OCI-M2 (cell line): ENCODE measurements at regions not wholly inside any gene's neighbourhood (a gene's known extent, or its start where the extent isn't known, plus 50 kb on each side); places are given as distances from the start of the nearest gene placed in this dataset.

Experiments
- DNase-seq: peaks from one replicate; lab custom pipeline; 2025; ENCODE audit not compliant: unreplicated experiment; lab: John Stamatoyannopoulos, UW

DNA sequence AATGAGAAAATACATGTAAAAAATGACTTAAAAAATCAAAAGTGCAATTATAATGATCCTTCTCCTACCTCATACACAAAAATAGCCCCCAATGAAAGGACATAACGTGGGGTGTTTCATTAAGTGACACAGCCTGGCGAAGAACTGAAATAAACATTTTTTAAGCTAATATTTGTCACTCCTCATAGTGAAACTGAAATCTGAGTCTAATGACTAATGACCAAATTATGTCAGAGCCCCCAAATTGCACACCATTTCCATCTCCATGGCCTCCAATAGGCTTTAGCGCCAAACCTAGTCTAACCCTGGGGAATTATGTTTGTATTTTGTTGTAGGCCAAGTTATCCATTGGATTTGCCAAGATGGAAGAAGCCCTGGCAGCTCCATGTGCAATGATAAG, 119.1 kb downstream of the WT1 start:
- DNase-seq, result no peak

DNA sequence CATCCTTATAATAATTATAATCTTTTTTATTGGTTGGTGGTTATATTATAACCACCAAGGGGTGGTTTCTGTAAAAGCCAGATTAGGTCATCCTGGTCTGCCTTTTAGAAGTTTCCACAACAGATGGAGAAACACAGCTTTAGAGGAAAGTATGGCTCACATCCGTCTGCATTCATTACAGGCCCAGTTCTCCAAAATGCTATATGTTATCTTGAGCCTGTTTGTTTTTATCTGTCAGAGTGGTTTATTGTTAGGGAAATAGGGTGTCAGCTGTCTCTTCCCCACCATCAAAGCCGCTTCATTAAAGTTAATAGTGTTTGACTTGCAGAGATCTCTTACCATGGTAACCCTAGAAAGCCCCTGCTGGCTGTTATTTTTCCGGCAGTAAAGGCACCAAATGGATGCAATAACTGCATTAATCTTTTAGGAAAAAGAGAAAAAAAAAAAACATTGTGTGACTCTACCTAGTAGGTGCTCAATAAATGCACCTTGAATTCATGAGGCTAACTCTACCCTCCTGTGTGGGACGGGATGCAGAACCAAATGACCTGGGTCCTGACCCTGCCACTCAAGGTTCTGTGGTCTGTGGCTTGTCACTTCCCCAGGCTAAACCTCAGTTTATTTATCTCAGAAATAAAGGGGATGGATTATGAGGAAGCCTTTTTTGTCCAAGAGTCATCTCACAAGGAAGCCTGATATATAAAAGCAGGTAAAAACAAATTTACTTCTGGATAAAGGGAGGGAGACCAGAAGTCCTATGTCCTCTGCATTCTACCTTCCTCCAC, 118.3 kb downstream of the WT1 start:
- DNase-seq, result no peak

DNA sequence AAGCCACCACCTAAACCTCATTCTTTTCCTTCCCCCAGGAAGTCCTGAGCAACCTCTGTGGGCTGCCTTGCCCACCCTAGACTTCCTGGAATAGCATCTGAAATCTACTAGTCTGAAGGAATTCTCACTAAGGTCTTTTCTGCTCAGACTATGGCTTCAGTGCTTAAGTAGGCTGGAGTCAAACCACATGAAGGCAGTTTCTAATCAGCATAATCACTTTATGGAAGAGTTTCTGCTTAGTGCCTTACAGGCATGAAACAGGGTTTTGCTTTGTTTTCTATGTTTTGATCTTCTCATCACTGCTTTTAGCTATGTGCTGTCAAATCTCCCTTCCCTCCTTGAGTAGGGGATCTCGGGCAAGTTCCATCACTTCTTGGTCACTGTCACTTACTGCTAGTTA, 117.7 kb downstream of the WT1 start:
- DNase-seq, result no peak

DNA sequence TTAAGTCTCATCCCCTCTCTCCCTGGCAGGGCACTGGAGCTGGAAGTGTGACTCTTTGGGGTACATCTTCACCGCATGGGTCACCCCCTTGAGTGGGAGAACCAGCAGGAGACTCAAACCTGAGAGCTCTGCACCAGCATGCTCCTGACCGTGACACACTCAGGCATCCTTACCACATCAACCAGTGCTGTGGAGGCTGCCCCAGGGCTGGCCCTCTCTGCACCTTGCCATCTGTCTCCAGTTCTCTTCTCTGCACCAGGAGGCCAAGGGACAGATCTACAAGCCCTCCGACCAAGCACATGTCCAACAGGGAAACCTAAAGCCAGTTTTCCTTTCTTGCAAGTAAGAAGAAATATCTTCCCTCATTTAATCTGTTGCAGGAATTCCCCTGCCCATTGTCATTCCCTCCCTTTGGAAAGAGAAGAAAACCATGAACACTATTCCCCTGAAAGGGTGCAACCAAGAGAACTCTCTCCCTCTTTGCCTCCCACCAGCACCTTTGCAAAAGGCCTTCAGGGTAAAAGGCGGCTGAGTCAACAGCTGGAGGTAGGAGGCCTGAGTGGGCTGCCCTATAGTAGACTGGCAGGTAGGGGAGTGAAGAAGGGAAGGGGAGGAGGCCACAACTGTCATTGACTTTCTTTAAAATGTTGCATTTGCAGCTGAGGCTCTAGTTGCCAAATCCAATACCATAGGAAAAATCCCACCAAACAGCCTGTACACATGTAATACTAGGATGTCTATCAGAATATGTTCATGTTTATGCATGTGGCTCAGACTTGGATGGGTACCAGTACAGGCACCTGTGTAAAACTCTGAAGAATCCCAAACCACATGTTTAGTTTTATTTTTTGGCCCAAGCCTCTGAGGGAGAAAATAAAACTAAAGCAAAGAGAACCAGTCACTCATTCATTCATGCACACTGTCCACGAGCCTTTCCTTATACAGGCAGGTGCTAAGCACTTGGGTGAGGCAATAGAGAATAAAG, 117.0 kb downstream of the WT1 start:
- no peak for DNase-seq

DNA sequence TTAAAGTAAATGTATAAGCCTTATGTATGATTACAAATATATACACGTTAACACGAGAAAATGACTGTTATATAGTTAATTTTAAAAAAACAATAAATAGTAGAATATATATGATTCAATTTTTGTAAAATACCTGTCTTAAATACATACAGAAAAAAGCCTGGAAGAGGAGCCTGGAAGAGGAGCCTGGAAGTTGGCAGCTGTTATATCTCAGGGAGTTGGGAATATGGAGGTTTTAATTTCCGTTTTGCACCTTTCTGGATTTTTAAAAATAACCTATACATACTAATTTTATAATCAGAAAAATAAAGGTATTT, 111.6 kb downstream of the WT1 start:
- DNase-seq, result no peak

DNA sequence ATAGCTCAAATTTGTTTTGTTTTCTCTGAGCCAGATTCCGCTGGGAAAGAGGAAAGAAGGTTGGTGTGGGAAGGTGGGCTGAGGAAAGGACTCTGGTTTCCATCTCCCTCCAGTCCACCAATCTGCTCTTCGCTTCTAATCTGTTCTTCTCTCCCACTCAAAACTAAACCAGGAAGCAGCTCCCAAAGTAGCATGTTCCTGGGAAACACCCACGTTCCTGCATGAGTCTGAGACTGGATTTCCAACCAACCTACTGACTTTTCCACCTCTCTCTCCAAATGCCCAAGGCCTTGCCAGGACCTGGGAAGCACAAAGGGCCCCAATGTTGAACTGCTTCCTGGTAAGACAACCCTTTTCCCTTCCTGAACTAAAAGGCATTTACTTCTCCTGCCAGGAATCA, 110.2 kb downstream of the WT1 start:
- DNase-seq, result no peak

DNA sequence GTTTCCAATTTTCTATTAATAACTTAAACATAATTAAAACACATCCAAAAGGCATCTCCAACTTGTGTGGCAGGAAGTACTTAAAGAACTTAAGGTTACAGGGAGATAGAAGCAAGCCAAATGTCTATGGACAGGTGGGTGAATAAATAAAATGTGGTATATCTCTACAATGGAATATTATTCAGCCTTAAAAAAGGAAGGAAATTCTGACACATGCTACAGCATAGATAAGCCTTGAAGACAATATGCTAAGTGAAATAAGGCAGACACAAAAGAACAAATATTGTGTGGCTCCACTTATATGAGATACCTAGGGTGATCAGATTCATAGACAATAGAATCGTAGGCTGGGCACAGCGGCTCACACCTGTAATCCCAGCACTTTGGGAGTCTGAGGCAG, 109.6 kb downstream of the WT1 start:
- DNase-seq, result no peak

DNA sequence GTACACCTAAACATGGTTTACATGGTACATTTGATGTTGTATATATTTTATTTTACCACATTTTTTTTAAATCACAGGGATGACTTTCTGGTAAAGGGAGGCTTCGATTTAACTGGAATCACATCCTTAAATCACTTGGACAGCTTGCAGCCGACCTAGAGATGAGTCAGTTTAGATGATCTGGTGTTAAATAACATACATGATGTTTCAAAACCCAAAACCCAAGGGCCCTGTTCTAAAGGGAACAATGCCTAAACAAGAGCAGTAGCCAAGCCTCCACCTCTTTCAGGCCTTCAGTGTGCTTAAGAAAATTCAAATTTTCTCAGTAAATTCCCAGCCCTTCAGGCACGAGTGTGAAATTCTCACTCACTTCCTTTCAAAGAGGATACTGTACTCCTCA, 108.8 kb downstream of the WT1 start:
- DNase-seq, result no peak

DNA sequence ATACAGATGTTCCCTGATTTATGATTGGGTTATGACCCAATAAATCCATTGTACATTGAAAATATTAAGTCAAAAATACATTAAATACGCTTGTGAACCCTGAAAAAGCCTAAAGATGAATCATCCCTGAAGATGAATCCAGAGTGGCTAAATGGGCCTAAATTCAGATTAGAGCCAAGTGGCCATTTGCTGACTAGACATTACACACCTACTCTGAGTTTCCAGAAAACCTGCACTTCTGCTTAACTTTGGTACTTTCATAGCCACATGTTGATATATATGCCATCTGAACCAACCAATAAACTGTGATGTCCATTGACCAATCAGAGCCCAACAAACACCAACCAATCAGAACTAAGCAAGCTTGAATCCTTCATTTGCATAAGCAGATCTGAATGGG, 106.9 kb downstream of the WT1 start:
- DNase-seq, result no peak

DNA sequence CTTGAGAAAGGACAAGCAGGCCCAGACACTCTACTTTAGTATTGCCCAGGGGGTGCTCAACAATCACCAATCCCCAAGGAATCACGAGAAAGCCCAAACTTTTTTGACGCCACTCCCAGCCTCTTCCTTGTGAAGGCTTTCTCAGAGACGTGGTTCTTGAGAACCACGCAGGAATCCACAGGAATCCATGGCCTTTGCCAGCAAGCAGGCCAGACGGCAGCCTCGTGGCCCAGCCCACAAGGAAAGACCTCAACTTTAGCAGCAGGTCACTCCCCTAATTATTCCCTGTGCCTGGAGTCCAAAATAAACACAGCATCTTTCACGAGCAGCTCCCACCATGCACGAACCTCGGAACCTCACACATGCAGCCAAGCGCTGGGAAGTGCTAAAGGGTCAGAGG, 104.2 kb downstream of the WT1 start:
- no peak for DNase-seq

DNA sequence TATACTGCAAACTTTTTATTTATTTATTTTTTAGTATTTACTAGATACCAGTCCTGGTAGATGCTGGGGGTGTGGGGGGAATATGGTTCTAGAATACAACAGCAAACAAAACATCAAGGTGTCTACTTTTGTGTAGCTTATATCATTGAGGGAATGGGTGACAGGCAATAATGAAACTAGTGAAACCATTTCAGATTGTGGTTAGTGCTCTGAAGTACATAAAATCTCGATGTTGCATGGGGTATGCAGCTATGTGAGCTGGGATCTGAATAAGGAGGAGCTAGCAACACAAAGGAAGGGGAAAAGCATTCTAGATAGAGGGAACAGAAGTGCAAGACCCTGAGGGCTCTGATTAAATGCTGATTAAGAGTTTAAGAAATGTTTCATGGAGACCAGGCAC, 103.5 kb downstream of the WT1 start:
- no peak for DNase-seq

DNA sequence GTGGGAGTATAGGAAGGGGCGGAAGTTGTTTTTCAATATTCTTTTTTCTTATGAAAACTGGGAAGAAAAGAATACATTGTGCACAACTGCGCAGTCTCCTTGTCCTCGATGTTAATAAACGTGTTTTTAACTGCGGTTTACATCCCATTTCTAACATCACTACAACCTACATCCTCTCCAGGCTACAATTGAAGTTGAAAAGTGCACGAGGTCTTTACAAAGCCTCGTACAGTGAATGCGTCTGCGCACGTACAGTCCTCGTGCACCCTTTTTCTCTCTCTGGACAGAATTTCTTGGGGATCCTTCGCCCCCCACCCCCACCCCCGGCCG, 102.4 kb downstream of the WT1 start:
- no peak for DNase-seq

DNA sequence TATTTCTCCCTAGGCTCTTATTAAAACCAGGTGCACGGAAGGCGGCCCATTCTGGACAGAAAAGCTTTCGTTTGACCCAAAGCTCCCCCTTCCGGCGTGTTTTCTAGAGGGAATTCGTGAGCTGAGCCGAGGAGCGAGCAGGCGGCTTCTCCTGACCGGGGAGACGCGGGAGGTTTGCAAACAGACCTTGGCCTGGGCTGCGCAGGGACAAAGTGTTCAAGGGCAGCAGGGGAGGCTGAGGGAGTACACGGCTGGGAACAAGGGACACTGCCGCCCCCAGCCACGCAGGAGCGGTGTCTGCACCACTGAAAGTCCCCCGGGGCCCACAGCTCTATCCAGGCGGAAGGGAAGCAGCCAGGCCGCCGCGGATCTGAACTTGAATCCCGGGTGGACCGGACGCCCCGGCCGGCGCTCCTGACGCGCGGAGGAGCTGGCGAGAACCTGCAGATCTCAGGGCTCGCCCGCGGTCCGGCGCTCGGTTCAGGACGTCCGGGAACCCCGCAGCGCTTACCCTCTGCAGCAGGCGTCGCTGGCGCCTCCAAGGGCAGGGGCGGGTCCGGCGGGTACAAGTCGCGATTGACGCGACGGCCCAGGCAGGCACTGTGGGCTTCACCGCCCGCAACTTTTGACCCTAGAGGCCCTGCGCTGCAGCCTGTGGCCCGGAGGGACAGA, 101.9 kb downstream of the WT1 start:
- DNase-seq, result no peak

DNA sequence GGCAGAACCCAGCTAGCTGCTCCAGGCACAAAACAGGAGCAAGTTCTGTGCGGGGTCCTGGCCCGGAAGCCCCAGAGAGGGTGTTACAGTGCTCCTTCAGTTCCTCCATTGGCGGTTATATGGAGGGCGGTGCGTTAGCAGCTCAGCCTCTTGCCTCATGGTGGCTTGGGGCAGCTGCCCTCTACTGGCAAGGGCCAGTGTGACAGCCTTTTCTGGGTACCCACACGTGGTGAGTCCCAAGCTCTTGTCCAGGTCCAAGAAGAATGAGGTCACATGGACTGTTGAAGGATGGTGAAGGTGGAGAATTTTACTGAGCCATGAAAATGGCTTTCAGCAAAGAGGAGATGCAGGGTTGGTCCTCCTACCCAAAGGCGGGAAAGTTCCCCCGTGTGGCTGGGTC, 100.5 kb downstream of the WT1 start:
- DNase-seq, result no peak
